Esophagus squamous epithelium (tissue), 5 donors: ENCODE measurements at regions not wholly inside any gene's neighbourhood (a gene's known extent, or its start where the extent isn't known, plus 50 kb on each side); places are given as distances from the start of the nearest gene placed in this dataset.
"Not testable (repeated sequence)": the region's sequence is repeated elsewhere in the genome, so short reads cannot be mapped to it uniquely, and the experiment has no call there.

Experiments
- DNase-seq: peaks from one replicate; lab custom pipeline; 2025; lab: John Stamatoyannopoulos, UW
- H3K27ac ChIP-seq, 4 donors: fragments of 200-600 bp; sonication (generic); one replicate each; pipeline ENCODE4 v1.5.1; 2016 to 2019; ENCODE audit warnings: mild to moderate bottlenecking in 1 of 4
- H3K27me3 ChIP-seq, 4 donors: fragments of 200-600 bp; sonication (generic); 1 replicate in 3 of 4; 2 replicates in 1 of 4; pipeline versions ENCODE4 v1.5.1 to v1.6.0; 2017 to 2021; ENCODE audit warnings: antibody characterized with exemption in 1 of 4
- H3K36me3 ChIP-seq, 3 donors: fragments of 200-600 bp; sonication (generic); one replicate each; pipeline ENCODE4 v1.5.1; 2016 to 2019
- H3K4me1 ChIP-seq, 3 donors: fragments of 200-600 bp; sonication (generic); one replicate each; pipeline ENCODE4 v1.5.1; 2017 to 2019
- H3K4me3 ChIP-seq, 4 donors: fragments of 200-600 bp; sonication (generic); 1 replicate in 3 of 4; 2 replicates in 1 of 4; pipeline ENCODE4 v1.5.1; 2016 to 2019; ENCODE audit warnings: mild to moderate bottlenecking in 2 of 4, moderate library complexity in 1 of 4
- H3K9me3 ChIP-seq, 3 donors: fragments of 200-600 bp; sonication (generic); one replicate each; pipeline ENCODE4 v1.5.1; 2016 to 2019
- CTCF ChIP-seq, 6 experiments: fragments of 450-650 bp in 4 of 6; fragments of 200-600 bp in 2 of 6; sonication (generic) in 2 of 6; IDR thresholded peaks; one replicate each; pipeline ENCODE4 v1.5.1; 2016 to 2019; ENCODE audit warnings: antibody characterized with exemption in 6 of 6, mild to moderate bottlenecking in 4 of 6, moderate library complexity in 4 of 6
- POLR2A ChIP-seq, 4 donors: fragments of 450-650 bp; IDR thresholded peaks; one replicate each; pipeline ENCODE4 v1.6.1; 2017; ENCODE audit warnings: antibody characterized with exemption in 4 of 4, mild to moderate bottlenecking in 4 of 4, moderate library complexity in 3 of 4
- WGBS, 2 donors: methylation state at CpG; one replicate each; pipeline ENCODE4 v1.1.5; 2018; 5-methylcytosine and 5-hydroxymethylcytosine counted together
- intact Hi-C: fragments of 100-400 bp; cut with DNase I; formaldehyde crosslinking; loops from one replicate; pipeline ENCODE4 v1.15.0; 2022
- donor health status: DM: yes; HTN: yes; CAD: no.

GRCh38 chr6:166800137-166800536 lies 156.2 kb downstream of the RNASET2 start:
- no peak for TF ChIP-seq CTCF (IDR thresholded peaks at IDR 0.05)
- no peak for TF ChIP-seq POLR2A (IDR thresholded peaks at IDR 0.05)
- Histone ChIP-seq H3K9me3 (peaks cover 0 to 3% (median 2%) of the 10 kb centered on the region in 3 donors), H3K27me3 (no peaks in the 10 kb centered on the region), H3K4me3 (no peak overlapping the region), H3K27ac (no peak overlapping the region), H3K4me1 (no peaks in the 10 kb centered on the region), H3K36me3 (no peaks in the 10 kb centered on the region)
- no peak for DNase-seq
- no CpG with 5 or more reads among the region's 9 CpGs for WGBS, 2 donors
- intact Hi-C loops: no loop called here

GRCh38 chr6:166798652-166799051 lies 157.7 kb downstream of the RNASET2 start:
- 44 to 47% methylated on average over 5 to 6 of the region's 6 CpGs for WGBS, 2 donors
- no peak for TF ChIP-seq CTCF (IDR thresholded peaks at IDR 0.05)
- H3K27ac ChIP-seq: no peak overlapping the region
- no peaks in the 10 kb centered on the region for H3K27me3 ChIP-seq
- H3K36me3 ChIP-seq: no peaks in the 10 kb centered on the region
- DNase-seq: no peak
- intact Hi-C loops: no loop called here
- H3K9me3 ChIP-seq: no peaks in the 10 kb centered on the region
- no peak overlapping the region for H3K4me3 ChIP-seq
- no peaks in the 10 kb centered on the region for H3K4me1 ChIP-seq

- Histone ChIP-seq H3K4me1 (no peaks in the 10 kb centered on the region), H3K4me3 (no peak overlapping the region), H3K27me3 (no peaks in the 10 kb centered on the region), H3K9me3 (no peaks in the 10 kb centered on the region), H3K36me3 (no peaks in the 10 kb centered on the region), H3K27ac (no peak overlapping the region)
- intact Hi-C loops: no loop called here
- WGBS, 2 donors: 68 to 88% methylated on average over 10 to 12 of the region's 12 CpGs
- DNase-seq: no peak
- no peak for TF ChIP-seq POLR2A (IDR thresholded peaks at IDR 0.05)
- TF ChIP-seq CTCF (IDR thresholded peaks at IDR 0.05): no peak
Observed at GRCh38 chr6:166796610-166797009, 159.7 kb downstream of the RNASET2 start.

- no peak for DNase-seq
- no peaks in the 10 kb centered on the region for H3K27me3 ChIP-seq
- no peak overlapping the region for H3K27ac ChIP-seq
- H3K9me3 ChIP-seq: no peaks in the 10 kb centered on the region
- H3K4me3 ChIP-seq: no peak overlapping the region
- intact Hi-C loops: no loop called here
- no peaks in the 10 kb centered on the region for H3K36me3 ChIP-seq
- 71 to 77% methylated on average over 3 of the region's 3 CpGs for WGBS, 2 donors
- no peak for TF ChIP-seq CTCF (IDR thresholded peaks at IDR 0.05)
- H3K4me1 ChIP-seq: no peaks in the 10 kb centered on the region
Observed at GRCh38 chr6:166795879-166796278, 160.5 kb downstream of the RNASET2 start.

GRCh38 chr6:166790808-166791207 lies 163.8 kb upstream of the RPS6KA2 start:
- H3K4me1 ChIP-seq, H3K36me3 ChIP-seq, intact Hi-C loops, H3K9me3 ChIP-seq, DNase-seq, H3K27me3 ChIP-seq, H3K4me3 ChIP-seq, H3K27ac ChIP-seq: not testable (repeated sequence)
- 64 to 72% methylated on average over 2 to 3 of the region's 3 CpGs for WGBS, 2 donors

GRCh38 chr6:166788846-166789529 lies 161.9 kb upstream of the RPS6KA2 start:
- H3K27ac ChIP-seq, DNase-seq, H3K36me3 ChIP-seq, H3K27me3 ChIP-seq, H3K4me3 ChIP-seq, H3K4me1 ChIP-seq, H3K9me3 ChIP-seq: not testable (repeated sequence)
- WGBS, 2 donors: 89 to 95% methylated on average over 10 to 21 of the region's 22 CpGs
- intact Hi-C loops: loop anchor here (5.0 kb wide), 1 partner anchor 353 kb away; no protein-coding TSS in a partner anchor
